PC-3 (cell line): ENCODE measurements at regions not wholly inside any gene's neighbourhood (a gene's known extent, or its start where the extent isn't known, plus 50 kb on each side); places are given as distances from the start of the nearest gene placed in this dataset.

Experiments used
- CTCF ChIP-seq: fragments of 300-600 bp; sonication (generic); conservative IDR thresholded peaks from 2 replicates; pipeline ENCODE4 v1.5.1; 2017; ENCODE audit warnings: antibody characterized with exemption, low read depth, mild to moderate bottlenecking, low read length
- EZH2 ChIP-seq: fragments of 300-600 bp; sonication (generic); IDR thresholded peaks from one replicate; pipeline ENCODE4 v1.6.1; 2017; ENCODE audit warnings: antibody characterized with exemption, mild to moderate bottlenecking, low read length; ENCODE audit not compliant: unreplicated experiment
- EZH2phosphoT487 ChIP-seq: fragments of 300-600 bp; sonication (generic); IDR thresholded peaks from 2 replicates; pipeline ENCODE4 v1.6.1; 2018; ENCODE audit warnings: mild to moderate bottlenecking, antibody characterized with exemption, low read length, borderline replicate concordance

- no peak for TF ChIP-seq CTCF
- no peak for TF ChIP-seq EZH2
- no peak for TF ChIP-seq EZH2phosphoT487
Observed at GRCh38 chr4:181108237-181108636, 1135.0 kb upstream of the TENM3 start.
